ENCODE measurements at regions not wholly inside any gene's neighbourhood (a gene's known extent, or its start where the extent isn't known, plus 50 kb on each side); places are given as distances from the start of the nearest gene placed in this dataset.
"Not testable (repeated sequence)": the region's sequence is repeated elsewhere in the genome, so short reads cannot be mapped to it uniquely, and the experiment has no call there.

DNA sequence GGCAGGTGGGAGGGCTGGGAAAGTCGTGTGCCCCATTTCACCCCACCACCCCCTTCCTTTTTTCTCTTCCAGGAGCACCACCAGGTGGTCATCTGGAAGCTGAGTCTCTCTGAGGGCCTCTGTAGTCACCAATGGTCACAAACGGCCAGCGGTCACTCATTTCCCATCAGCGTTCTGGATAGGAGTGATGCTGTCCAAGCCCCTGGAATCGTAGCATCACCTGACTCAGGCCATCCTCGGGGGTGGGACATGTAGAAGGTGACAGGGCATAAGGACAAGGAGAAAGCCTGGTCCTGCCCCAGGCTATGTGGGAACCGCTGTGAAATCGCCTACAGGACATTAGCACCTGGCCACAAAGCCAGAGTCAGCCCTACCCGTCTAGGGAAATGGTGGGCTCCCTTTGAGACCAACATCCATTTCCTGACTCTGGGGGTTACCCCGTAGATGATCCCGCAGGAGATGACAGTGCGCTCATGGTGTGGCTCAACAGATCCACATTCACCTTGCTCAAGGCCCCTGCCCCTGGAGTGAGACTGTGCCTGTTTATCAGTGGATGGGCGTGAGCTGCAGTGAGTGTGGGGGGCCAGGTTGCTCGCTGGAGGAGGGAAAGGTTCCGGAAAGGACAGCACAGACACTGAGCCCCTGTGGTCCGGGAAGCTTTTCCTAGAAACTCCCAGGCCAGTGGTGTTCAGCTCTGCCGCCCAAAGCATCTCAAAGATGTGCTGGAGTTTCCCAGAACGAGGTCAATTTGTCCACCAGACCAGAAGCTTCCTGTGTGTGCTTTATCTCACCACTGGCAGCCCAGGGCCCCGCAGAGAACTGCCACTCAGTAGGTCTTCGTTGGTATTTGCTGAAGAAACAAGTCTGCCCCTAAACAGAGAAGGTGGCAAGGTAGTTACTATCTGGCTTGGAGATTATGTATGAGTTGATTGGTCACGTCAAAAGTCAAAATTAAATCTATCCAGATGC, 61.1 kb upstream of the UNC5A start:
- no peak for DNase-seq

DNA sequence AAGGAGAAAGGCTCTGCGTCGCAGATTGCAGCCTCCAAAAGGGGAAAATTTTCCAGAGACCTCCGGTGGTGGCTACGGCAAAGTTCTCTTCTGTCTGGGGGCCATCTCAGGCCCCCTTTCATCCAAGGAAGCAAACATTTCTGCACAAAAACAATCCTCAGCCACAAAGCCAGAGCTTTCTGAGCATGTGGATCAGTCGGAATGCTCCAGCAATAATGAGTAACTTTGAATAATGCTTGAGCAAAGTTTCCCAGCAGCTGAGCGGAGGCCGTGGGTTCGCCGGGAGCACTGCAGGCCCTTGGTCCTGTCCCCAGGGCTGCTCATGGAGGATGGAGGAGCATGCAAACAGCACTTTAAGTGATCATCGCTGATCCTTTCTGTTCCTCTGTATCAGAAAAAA, 60.2 kb upstream of the UNC5A start:
- no peak for DNase-seq

GRCh38 chr5:176754376-176754973, 55.9 kb upstream of the UNC5A start:
- DNase-seq: no peak

DNA sequence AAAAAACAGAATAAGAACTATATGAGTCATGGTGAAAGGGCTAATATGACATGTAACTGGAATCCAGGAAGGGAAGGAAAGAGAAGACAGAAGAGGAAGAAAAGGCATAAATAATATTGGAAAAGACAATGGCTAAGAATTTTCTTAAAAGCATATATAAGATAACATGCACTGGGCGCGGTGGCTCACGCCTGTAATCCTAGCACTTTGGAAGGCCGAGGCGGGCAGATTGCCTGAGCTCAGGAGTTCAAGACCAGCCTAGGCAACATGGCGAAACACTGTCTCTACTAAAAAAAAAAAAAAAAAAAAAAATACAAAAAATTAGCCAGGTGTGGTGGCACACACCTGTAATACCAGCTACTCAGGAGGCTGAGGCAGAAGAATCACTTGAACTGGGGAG, 54.8 kb upstream of the UNC5A start:
- DNase-seq: not testable (repeated sequence)

DNA sequence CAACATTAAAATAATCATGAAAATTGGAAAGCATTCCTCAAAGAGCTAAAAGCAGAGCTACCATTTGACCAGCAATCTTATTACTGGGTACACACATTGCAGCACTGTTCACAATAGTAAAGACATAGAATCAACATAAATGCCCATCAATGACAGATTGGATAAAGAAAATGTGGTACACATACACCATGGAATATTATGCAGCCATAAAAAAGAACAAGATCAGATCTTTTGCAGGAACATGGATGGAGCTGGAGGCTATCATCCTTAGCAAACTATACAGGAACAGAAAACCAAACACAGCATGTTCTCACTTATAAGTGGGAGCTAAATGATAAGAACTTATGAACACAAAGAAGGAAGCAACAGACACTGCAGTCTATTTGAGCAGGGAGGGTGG, 52.8 kb upstream of the UNC5A start:
- DNase-seq: not testable (repeated sequence)

All from CD4-positive, alpha-beta T cell treated with Interleukin-6 for 4 hours (primary cell).